HG03342 (cell line): ENCODE measurements at regions not wholly inside any gene's neighbourhood (a gene's known extent, or its start where the extent isn't known, plus 50 kb on each side); places are given as distances from the start of the nearest gene placed in this dataset.
"Not testable (repeated sequence)": the region's sequence is repeated elsewhere in the genome, so short reads cannot be mapped to it uniquely, and the experiment has no call there.

ENCODE experiments used
- ATAC-seq: cut with Tn5 transposase; IDR thresholded peaks from one replicate; pipeline ENCODE4 v1.9.1; 2021; ENCODE audit warnings: mild to moderate bottlenecking, moderate library complexity; ENCODE audit not compliant: unreplicated experiment

GRCh38 chr15:81907521-81907920 lies 138.3 kb downstream of the MEX3B start:
- ATAC-seq = no peak

GRCh38 chr15:81905889-81906288 lies 139.9 kb downstream of the MEX3B start:
- no peak for ATAC-seq

- ATAC-seq = no peak
These were observed 144.5 kb downstream of the MEX3B start for GRCh38 chr15:81901319-81901718.

- ATAC-seq = no peak
These were observed 146.1 kb downstream of the MEX3B start for GRCh38 chr15:81899730-81900129.

GRCh38 chr15:81899024-81899423 lies 146.8 kb downstream of the MEX3B start:
- ATAC-seq = no peak

GRCh38 chr15:81897057-81897677 lies 148.7 kb downstream of the MEX3B start:
- ATAC-seq = no peak

- ATAC-seq = no peak
These were observed 149.5 kb downstream of the MEX3B start for GRCh38 chr15:81896356-81896755.

- ATAC-seq = no peak
These were observed 150.1 kb downstream of the MEX3B start for GRCh38 chr15:81895723-81896122.

- no peak for ATAC-seq
These were observed 151.8 kb downstream of the MEX3B start for GRCh38 chr15:81894061-81894460.

- ATAC-seq = no peak
These were observed 152.5 kb downstream of the MEX3B start for GRCh38 chr15:81893182-81893835.

GRCh38 chr15:81890496-81890895 lies 155.3 kb downstream of the MEX3B start:
- ATAC-seq = no peak

- no peak for ATAC-seq
These were observed 156.3 kb downstream of the MEX3B start for GRCh38 chr15:81889485-81889881.

GRCh38 chr15:81888748-81889484 lies 156.9 kb downstream of the MEX3B start:
- no peak for ATAC-seq

GRCh38 chr15:81887912-81888311 lies 157.9 kb downstream of the MEX3B start:
- no peak for ATAC-seq

GRCh38 chr15:81887188-81887587 lies 158.6 kb downstream of the MEX3B start:
- ATAC-seq = not testable (repeated sequence)

- ATAC-seq = no peak
These were observed 159.2 kb downstream of the MEX3B start for GRCh38 chr15:81886591-81886990.

- no peak for ATAC-seq
These were observed 159.7 kb downstream of the MEX3B start for GRCh38 chr15:81886080-81886479.

- no peak for ATAC-seq
These were observed 160.7 kb downstream of the MEX3B start for GRCh38 chr15:81885135-81885534.

- no peak for ATAC-seq
These were observed 163.3 kb downstream of the MEX3B start for GRCh38 chr15:81882504-81882903.

GRCh38 chr15:81880833-81881232 lies 165.0 kb downstream of the MEX3B start:
- no peak for ATAC-seq

- no peak for ATAC-seq
These were observed 165.5 kb downstream of the MEX3B start for GRCh38 chr15:81880314-81880713.

GRCh38 chr15:81875717-81876116 lies 170.1 kb downstream of the MEX3B start:
- ATAC-seq = not testable (repeated sequence)
